Mesenchymal stem cell (in vitro differentiated cells and primary cell): ENCODE measurements at regions not wholly inside any gene's neighbourhood (a gene's known extent, or its start where the extent isn't known, plus 50 kb on each side); places are given as distances from the start of the nearest gene placed in this dataset.

Experiments used
- DNase-seq: peaks from one replicate; pipeline ENCODE4 v3.0.0-alpha.2; 2013
- H2AFZ ChIP-seq: one replicate; pipeline ENCODE4 v1.6.1; 2013; ENCODE audit warnings: low read depth, mild to moderate bottlenecking, control low read depth, inconsistent platforms, low read length, moderate library complexity
- H2AK5ac ChIP-seq: 2 replicates; pipeline ENCODE4 v1.6.1; 2013; ENCODE audit warnings: low read length, moderate library complexity, mild to moderate bottlenecking, inconsistent platforms; ENCODE audit not compliant: severe bottlenecking
- H2BK120ac ChIP-seq: one replicate; pipeline ENCODE4 v1.6.1; 2013; ENCODE audit warnings: low read depth, mild to moderate bottlenecking, inconsistent platforms, low read length, moderate library complexity
- H2BK12ac ChIP-seq, 2 experiments: one replicate each; pipeline ENCODE4 v1.6.1; 2013; ENCODE audit warnings: inconsistent platforms in 2 of 2, low read length in 2 of 2, mild to moderate bottlenecking in 2 of 2, moderate library complexity in 2 of 2, control low read depth in 1 of 2
- H2BK15ac ChIP-seq: one replicate; pipeline ENCODE4 v1.6.1; 2013; ENCODE audit warnings: mild to moderate bottlenecking, low read depth, inconsistent platforms; ENCODE audit not compliant: poor library complexity, severe bottlenecking
- H2BK5ac ChIP-seq: 2 replicates; pipeline ENCODE4 v1.6.1; 2013; ENCODE audit warnings: low read depth, mild to moderate bottlenecking, low read length, control low read depth, inconsistent platforms; ENCODE audit not compliant: poor library complexity, severe bottlenecking
- H3K14ac ChIP-seq, 2 experiments: one replicate each; pipeline ENCODE4 v1.6.1; 2013; ENCODE audit warnings: inconsistent platforms in 2 of 2, low read length in 2 of 2, control low read depth in 1 of 2, mild to moderate bottlenecking in 1 of 2, moderate library complexity in 1 of 2
- H3K18ac ChIP-seq, 2 experiments: one replicate each; pipeline ENCODE4 v1.6.1; 2013; ENCODE audit warnings: inconsistent platforms in 2 of 2, low read length in 2 of 2, control low read depth in 1 of 2, low read depth in 1 of 2, mild to moderate bottlenecking in 1 of 2
- H3K23ac ChIP-seq, 2 experiments: one replicate each; pipeline ENCODE4 v1.6.1; 2013; ENCODE audit warnings: inconsistent platforms in 2 of 2, low read length in 2 of 2, mild to moderate bottlenecking in 2 of 2, moderate library complexity in 2 of 2, control low read depth in 1 of 2
- H3K27ac ChIP-seq: 2 replicates; pipeline ENCODE4 v1.5.1; 2013; ENCODE audit warnings: mild to moderate bottlenecking, moderate library complexity, low read length, control low read depth, inconsistent platforms; ENCODE audit not compliant: poor library complexity, severe bottlenecking
- H3K27me3 ChIP-seq, 2 experiments: 2 replicates each; pipeline versions ENCODE4 v1.6.1 to v1.7.0; 2013; ENCODE audit warnings: low read length in 2 of 2, mild to moderate bottlenecking in 2 of 2, moderate library complexity in 2 of 2, control low read depth in 1 of 2, inconsistent platforms in 1 of 2; ENCODE audit not compliant: control insufficient read depth in 1 of 2, insufficient read depth in 1 of 2
- H3K36me3 ChIP-seq, 2 experiments: 2 replicates each; pipeline versions ENCODE4 v1.6.1 to v1.7.0; 2013; ENCODE audit warnings: low read length in 2 of 2, control low read depth in 1 of 2, inconsistent platforms in 1 of 2, low read depth in 1 of 2, mild to moderate bottlenecking in 1 of 2; ENCODE audit not compliant: insufficient read depth in 2 of 2, control insufficient read depth in 1 of 2
- H3K4ac ChIP-seq, 2 experiments: one replicate each; pipeline ENCODE4 v1.6.1; 2013; ENCODE audit warnings: inconsistent platforms in 2 of 2, low read length in 2 of 2, mild to moderate bottlenecking in 2 of 2, moderate library complexity in 2 of 2, control low read depth in 1 of 2, low read depth in 1 of 2
- H3K4me1 ChIP-seq: 2 replicates; pipeline ENCODE4 v1.6.1; 2013; ENCODE audit warnings: low read depth, low read length, control low read depth; ENCODE audit not compliant: control insufficient read depth, insufficient read depth
- H3K4me2 ChIP-seq: 2 replicates; pipeline ENCODE4 v1.6.1; 2013; ENCODE audit warnings: low read length, mild to moderate bottlenecking, inconsistent platforms; ENCODE audit not compliant: poor library complexity, severe bottlenecking
- H3K4me3 ChIP-seq, 2 experiments: 2 replicates each; pipeline versions ENCODE4 v1.5.1 to v1.7.0; 2013; ENCODE audit warnings: low read length in 2 of 2, mild to moderate bottlenecking in 2 of 2, control low read depth in 1 of 2, low read depth in 1 of 2; ENCODE audit not compliant: insufficient read depth in 1 of 2
- H3K79me1 ChIP-seq: replicated peaks from 2 replicates; pipeline ENCODE4 v1.6.1; 2013; ENCODE audit warnings: mild to moderate bottlenecking, control low read depth, low read length, inconsistent platforms; ENCODE audit not compliant: poor library complexity, severe bottlenecking
- H3K9ac ChIP-seq: 2 replicates; pipeline ENCODE4 v1.7.0; 2013; ENCODE audit warnings: mild to moderate bottlenecking, low read length, moderate library complexity
- H3K9me3 ChIP-seq: 2 replicates; pipeline ENCODE4 v1.7.0; 2013; ENCODE audit warnings: mild to moderate bottlenecking, low read length; ENCODE audit not compliant: control insufficient read depth
- H4K8ac ChIP-seq: one replicate; pipeline ENCODE4 v1.6.1; 2013; ENCODE audit warnings: inconsistent platforms, mild to moderate bottlenecking, low read length, moderate library complexity
- H4K91ac ChIP-seq: one replicate; pipeline ENCODE4 v1.6.1; 2013; ENCODE audit warnings: mild to moderate bottlenecking, low read length, inconsistent platforms
- WGBS: methylation state at CpG from one replicate; pipeline ENCODE4 v1.1.7; 2013; ENCODE audit warnings: mixed read lengths; 5-methylcytosine and 5-hydroxymethylcytosine counted together

DNA sequence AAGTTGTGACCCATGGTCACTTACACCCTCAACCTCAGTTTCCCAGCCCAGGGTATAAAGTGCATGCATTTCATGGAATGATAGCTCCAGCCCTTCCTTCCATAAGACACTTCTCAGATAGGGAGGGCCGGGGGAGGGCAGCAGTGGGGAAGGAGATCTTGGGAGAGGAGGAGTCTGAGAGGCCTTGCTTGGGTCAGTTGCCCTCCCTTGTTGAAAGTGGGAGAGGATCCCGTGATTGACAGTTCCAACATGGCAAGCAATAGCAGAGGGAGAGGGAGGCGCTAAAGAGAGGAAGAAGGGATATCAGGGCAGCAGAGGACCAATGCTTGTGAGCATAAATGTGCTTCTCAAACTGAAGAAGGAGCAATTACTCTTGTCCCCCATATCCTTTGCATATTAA, 244.4 kb downstream of the CHRM3 start:
- Histone ChIP-seq H2BK12ac (no peak overlapping the region), H3K9me3 (peaks cover 5% of the 10 kb centered on the region)

DNA sequence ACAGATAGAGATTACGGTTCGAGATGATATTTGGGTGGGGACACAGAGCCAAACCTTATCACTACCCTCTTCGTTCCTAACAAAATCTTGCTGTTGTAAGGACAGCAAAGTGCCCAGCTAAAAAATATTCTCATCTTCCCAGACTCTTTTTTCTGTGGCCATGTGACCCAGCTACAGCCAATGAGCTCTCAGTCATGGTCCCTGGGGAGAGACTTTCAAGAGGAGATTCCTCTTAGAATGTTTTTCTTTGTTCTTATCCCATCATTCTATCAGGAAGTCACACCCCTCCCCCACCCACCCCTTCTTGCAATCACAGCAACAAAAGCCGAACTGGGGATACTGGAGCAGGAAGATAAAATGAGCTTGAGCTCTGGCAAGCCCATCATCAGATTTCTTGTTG, 247.1 kb downstream of the CHRM3 start:
- no peak overlapping the region for H3K18ac ChIP-seq
- H2BK120ac ChIP-seq: no peak overlapping the region
- no peak for DNase-seq
- H3K4me1 ChIP-seq: no peaks in the 10 kb centered on the region
- no peak overlapping the region for H3K4ac ChIP-seq
- H3K79me1 ChIP-seq: no peaks in the 10 kb centered on the region
- no peak overlapping the region for H3K27ac ChIP-seq
- H4K8ac ChIP-seq: no peak overlapping the region
- H2BK15ac ChIP-seq: no peak overlapping the region
- no peak overlapping the region for H3K23ac ChIP-seq
- H3K14ac ChIP-seq: no peak overlapping the region
- no peak overlapping the region for H3K4me2 ChIP-seq
- H3K36me3 ChIP-seq: no peaks in the 10 kb centered on the region
- no peak overlapping the region for H2AK5ac ChIP-seq
- H3K9ac ChIP-seq: no peak overlapping the region
- H3K9me3 ChIP-seq: peaks cover 5% of the 10 kb centered on the region
- no peaks in the 10 kb centered on the region for H3K27me3 ChIP-seq
- no peak overlapping the region for H2BK5ac ChIP-seq
- WGBS: 77% methylated on average over 3 of the region's 4 CpGs
- H4K91ac ChIP-seq: no peak overlapping the region
- H2BK12ac ChIP-seq: no peak overlapping the region
- no peak overlapping the region for H2AFZ ChIP-seq
- no peak overlapping the region for H3K4me3 ChIP-seq

More for the DNA sequence above, 244.4 kb downstream of the CHRM3 start:
- WGBS: 72% methylated on average over 2 of the region's 3 CpGs
- no peak for DNase-seq
- H2BK120ac ChIP-seq: no peak overlapping the region
- no peak overlapping the region for H3K4me2 ChIP-seq
- no peak overlapping the region for H2BK5ac ChIP-seq
- no peak overlapping the region for H3K9ac ChIP-seq
- no peak overlapping the region for H2BK15ac ChIP-seq
- no peak overlapping the region for H2AFZ ChIP-seq
- H3K23ac ChIP-seq: no peak overlapping the region
- H2AK5ac ChIP-seq: no peak overlapping the region
- H3K79me1 ChIP-seq: no peaks in the 10 kb centered on the region
- no peak overlapping the region for H3K14ac ChIP-seq
- no peaks in the 10 kb centered on the region for H3K36me3 ChIP-seq
- no peak overlapping the region for H4K91ac ChIP-seq
- no peaks in the 10 kb centered on the region for H3K27me3 ChIP-seq
- H3K4me1 ChIP-seq: no peaks in the 10 kb centered on the region
- H3K4ac ChIP-seq: no peak overlapping the region
- no peak overlapping the region for H3K18ac ChIP-seq
- H3K27ac ChIP-seq: no peak overlapping the region
- H4K8ac ChIP-seq: no peak overlapping the region
- H3K4me3 ChIP-seq: no peak overlapping the region

DNA sequence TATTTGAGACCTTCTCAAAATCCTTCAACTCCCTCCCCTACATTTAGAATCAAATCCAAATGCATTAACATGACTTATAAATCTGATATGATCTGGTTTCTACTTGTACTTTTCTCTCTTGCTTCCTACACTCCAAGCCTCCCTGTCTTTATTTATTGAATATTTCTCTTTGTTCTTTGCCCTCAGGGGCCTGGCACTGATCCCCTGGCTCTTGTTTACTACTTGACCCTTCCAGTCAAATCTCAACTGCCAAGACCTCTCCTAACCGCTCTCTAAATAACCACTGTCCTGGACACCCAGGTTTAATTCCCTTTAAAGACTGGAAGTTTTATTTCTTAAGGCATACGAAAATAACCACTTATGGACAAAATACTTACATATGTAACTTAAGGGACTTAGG, 248.9 kb downstream of the CHRM3 start:
- Histone ChIP-seq H2BK15ac (no peak overlapping the region), H3K4me1 (no peaks in the 10 kb centered on the region), H2BK12ac (no peak overlapping the region), H4K91ac (no peak overlapping the region), H3K14ac (no peak overlapping the region), H3K4me3 (no peak overlapping the region), H3K9ac (no peak overlapping the region), H2AFZ (no peak overlapping the region), H3K18ac (no peak overlapping the region), H2BK120ac (no peak overlapping the region), H3K4ac (no peak overlapping the region), H3K27me3 (no peaks in the 10 kb centered on the region), H2BK5ac (no peak overlapping the region), H3K27ac (no peak overlapping the region), H3K9me3 (peaks cover 5% of the 10 kb centered on the region), H3K23ac (no peak overlapping the region), H3K4me2 (no peak overlapping the region), H3K79me1 (no peaks in the 10 kb centered on the region), H3K36me3 (no peaks in the 10 kb centered on the region), H2AK5ac (no peak overlapping the region), H4K8ac (no peak overlapping the region)
- no peak for DNase-seq
- 64% methylated on average over 2 of the region's 2 CpGs for WGBS

DNA sequence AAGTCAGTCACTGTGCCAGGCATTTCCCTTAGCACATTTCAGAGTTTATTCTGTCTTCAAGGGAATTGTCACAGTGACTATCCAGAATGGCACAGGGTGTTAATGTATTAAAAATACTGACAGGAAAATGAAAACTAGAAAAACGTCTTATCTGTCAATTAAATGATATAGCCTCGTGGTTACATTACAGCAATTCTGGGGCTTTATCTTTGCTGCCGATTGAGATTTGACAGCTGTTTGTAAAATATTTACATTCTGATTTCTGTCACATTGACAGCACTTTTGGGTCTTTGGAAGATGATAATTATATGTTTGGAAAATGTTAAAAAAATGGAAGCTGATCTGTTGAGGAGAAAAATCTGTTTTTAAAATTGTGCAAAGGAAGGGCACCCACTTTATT, 250.0 kb downstream of the CHRM3 start:
- WGBS: 83% methylated on average over 3 of the region's 3 CpGs
- Histone ChIP-seq H3K79me1 (no peaks in the 10 kb centered on the region), H3K14ac (no peak overlapping the region), H4K91ac (no peak overlapping the region), H3K4me3 (no peak overlapping the region), H3K27ac (no peak overlapping the region), H2BK15ac (no peak overlapping the region), H3K23ac (no peak overlapping the region), H3K4me2 (no peak overlapping the region), H2BK12ac (no peak overlapping the region), H4K8ac (no peak overlapping the region), H3K18ac (no peak overlapping the region), H3K27me3 (no peaks in the 10 kb centered on the region), H3K9ac (no peak overlapping the region), H3K9me3 (peaks cover 4% of the 10 kb centered on the region), H2BK5ac (no peak overlapping the region), H2BK120ac (no peak overlapping the region), H2AK5ac (no peak overlapping the region), H2AFZ (no peak overlapping the region), H3K4ac (no peak overlapping the region), H3K4me1 (no peaks in the 10 kb centered on the region), H3K36me3 (no peaks in the 10 kb centered on the region)
- no peak for DNase-seq
